Breast epithelium (tissue), 3 donors: ENCODE measurements at regions not wholly inside any gene's neighbourhood (a gene's known extent, or its start where the extent isn't known, plus 50 kb on each side); places are given as distances from the start of the nearest gene placed in this dataset.

Experiments
- CTCF ChIP-seq, 3 donors: fragments of 450-650 bp; IDR thresholded peaks; one replicate each; pipeline ENCODE4 v1.5.1; 2016 to 2017; ENCODE audit warnings: antibody characterized with exemption in 3 of 3, mild to moderate bottlenecking in 3 of 3, moderate library complexity in 3 of 3
- POLR2A ChIP-seq: fragments of 450-650 bp; IDR thresholded peaks from one replicate; pipeline ENCODE4 v1.6.1; 2016; ENCODE audit warnings: antibody characterized with exemption, mild to moderate bottlenecking, moderate library complexity
- POLR2AphosphoS5 ChIP-seq, 3 donors: sonication (generic); formaldehyde crosslinking; IDR thresholded peaks; one replicate each; pipeline ENCODE4 v1.6.1; 2017; ENCODE audit warnings: antibody characterized with exemption in 3 of 3

- TF ChIP-seq POLR2AphosphoS5 (IDR thresholded peaks at IDR 0.05) (no peak), CTCF (IDR thresholded peaks at IDR 0.05) (no peak), POLR2A (no peak)
These were observed 228.0 kb upstream of the ID2 start for GRCh38 chr2:8453904-8454302.
